Activated CD4-positive, alpha-beta T cell treated with anti-CD3 and anti-CD28 coated beads, Interleukin-2, Interleukin-4, amounts not matched to agents 100 ng/mL and 50 ng/mL, durations not matched to agents 16 hours and 8 hours (primary cell): ENCODE measurements at regions not wholly inside any gene's neighbourhood (a gene's known extent, or its start where the extent isn't known, plus 50 kb on each side); places are given as distances from the start of the nearest gene placed in this dataset.

Source experiments
- DNase-seq: peaks from one replicate; pipeline ENCODE4 v3.0.0-alpha.2; 2020; ENCODE audit warnings: low spot score

DNA sequence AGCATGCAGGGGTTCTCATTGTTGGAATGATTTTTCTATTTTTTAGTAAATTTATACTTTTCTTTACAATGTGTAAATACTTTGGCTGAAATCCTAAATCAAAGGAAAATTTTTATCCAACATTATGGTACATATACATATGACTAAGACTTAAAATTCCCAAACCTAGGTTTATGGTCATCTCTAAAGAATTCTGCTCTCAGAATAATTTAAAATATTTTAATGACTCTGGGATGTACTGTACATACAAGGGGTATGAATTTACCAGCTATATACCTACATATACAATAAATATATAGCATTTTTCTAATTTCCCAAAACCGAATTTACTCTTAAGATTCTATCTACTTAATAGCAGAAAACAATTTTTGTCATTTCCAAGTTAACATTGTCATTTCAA is 137.9 kb upstream of the POU1F1 start:
- DNase-seq: no peak

DNA sequence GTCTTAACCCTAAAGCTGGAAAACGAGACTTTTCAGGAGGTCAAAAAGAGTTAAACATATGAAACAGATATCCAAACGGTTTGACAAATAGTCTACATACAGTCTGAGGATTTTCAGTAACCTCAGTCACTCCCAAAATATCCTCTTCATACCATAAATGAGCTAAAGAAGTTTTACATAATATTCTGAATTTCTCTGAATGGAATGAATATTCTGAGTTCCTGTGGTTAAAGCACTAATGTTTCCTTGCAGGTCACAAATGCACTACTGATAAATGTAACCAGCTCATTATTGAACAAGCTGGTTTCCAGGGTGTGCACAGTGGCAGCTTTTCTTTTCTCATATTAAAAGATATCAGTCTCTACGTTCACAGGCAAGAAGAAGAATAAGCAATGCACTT is 137.4 kb upstream of the POU1F1 start:
- DNase-seq: no peak

DNA sequence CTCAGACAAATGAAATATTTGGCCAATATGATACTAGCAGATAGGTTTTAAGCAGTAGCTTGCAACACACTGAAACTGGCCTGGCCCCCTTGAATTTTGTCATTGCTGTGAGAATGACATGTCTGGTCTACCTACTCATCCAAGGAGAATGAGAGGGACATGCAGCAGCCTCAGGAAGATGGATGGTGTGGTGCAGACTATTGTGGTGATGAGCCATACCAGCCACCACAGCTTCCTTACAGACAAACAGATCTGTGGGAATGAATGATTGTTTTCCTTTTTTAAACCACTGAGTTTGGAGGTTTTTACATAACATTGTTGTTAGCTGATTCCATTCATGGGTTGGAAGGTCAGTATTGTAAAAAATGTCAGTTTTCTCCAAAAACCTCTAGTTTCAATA is 133.7 kb upstream of the POU1F1 start:
- no peak for DNase-seq

DNA sequence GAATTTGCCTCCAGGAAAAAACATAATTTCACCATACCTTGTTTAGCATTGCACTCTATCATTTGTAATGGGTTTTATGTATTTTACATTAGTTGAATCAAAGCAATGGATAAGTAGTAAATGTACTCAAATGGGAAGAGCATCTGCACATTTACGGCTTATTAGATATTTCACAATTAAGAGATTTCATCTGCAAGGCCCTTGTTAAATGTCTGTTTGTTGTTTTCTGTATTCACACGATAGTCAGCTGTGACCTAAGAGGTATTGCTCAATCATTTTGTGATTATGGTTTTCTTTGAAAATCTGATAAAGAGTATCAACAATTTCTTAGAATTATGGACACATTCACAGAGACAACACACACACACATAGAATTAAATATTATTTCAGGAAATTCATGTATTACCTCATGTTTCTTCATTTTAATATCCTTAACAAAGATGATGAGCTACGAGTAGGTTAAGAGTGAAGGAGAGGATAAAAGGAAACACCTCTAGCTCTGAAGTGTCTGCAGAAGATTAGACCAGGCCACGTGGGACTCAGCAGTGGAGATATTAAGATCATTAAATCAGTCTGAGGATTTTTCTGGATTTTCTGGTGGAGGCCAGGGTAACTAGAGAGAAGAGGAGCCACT is 121.9 kb upstream of the POU1F1 start:
- DNase-seq: no peak

DNA sequence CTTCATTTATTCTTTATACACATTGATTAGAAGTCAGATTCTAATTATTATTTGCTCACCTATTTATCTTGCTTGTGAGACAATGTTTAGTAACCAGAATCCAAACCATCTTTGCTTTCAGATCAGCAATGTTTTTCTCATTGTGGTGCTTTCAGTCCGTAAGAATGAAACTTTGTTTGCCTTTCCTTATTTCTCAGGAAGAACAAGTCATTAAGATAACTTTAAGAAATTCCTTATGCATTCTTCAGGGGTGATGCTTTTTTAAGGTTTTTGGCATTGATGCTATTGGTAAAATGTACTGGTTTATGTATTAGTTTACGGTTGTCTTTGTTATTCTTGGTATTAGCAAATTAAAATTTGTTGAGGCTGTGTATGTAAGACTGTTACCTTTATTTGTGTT is 120.8 kb upstream of the POU1F1 start:
- DNase-seq: no peak

DNA sequence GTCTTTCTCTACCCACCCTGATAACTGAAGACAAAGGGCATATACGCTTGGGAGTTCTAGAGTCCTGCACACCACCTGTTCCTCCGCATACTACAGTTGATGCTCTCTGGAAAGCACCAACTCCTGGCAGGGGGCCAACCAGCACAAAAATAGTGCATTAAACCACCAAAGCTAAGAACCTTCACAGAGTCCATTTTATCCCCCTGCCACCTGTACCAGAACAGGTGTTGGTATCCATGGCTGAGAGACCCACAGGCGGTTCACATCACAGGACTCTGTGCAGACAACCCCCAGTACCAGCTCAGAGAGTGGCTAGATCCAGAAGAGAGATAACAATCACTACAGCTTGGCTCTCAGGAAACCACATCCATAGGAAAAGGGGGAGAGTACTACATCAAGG is 114.4 kb upstream of the POU1F1 start:
- DNase-seq: no peak

DNA sequence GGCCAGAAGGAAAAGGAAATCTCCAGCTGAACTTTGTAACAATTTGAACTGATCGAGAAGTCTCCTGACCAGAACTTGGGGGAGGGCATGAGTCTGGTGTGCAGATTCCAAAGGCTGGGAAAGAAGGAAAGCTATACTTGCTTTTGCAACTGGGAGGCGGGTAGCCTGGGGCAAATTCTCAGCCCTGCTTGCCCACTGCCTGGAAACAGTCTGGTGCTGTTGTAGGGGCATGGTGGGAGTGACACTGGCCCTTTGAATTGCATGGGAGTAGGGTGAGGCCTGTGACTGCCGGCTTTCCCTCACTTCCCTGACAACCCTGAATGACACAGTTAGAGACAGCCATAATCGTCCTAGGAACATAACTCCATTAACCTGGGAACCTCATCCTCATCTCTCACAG is 114.0 kb upstream of the POU1F1 start:
- no peak for DNase-seq

DNA sequence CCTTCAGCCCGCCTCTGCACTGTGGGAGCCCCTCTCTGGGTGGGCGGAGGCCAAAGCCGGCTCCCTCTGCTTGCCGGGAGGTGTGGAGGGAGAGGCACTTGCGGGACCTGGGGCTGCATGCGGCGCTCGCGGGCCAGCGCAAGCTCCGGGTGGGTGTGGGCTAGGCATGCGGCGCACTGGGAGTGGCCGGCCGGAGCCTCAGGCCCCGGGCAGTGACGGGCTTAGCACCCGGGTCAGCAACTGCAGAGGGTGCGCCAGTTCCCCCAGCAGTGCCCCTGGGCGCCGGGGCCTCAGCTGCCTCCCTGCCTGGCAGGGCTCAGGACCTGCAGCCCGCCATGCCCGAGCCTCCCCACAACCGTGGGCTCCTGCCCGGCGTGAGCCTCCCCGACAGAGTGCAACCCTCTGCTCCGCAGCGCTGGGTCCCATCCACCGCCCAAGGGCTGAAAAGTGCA is 98.9 kb upstream of the POU1F1 start:
- no peak for DNase-seq

DNA sequence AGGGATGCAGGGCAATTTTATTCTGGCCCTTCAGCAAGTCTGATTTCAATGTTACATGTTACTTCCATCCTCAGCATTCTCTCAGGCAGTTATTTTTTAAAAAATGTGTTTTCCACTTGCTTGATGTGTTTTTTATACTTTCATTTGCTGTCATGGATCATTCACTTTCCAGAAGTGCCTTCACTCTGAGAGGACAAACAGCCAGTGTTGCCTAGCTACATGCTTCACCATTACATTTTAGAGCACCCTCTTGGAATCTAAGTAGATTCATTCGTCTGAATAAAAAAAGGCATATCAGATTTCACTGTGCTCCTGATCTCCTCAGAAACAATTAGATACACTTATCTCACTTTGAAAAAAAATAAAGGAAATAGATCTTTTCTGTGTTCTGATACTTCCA is 93.6 kb upstream of the POU1F1 start:
- no peak for DNase-seq

DNA sequence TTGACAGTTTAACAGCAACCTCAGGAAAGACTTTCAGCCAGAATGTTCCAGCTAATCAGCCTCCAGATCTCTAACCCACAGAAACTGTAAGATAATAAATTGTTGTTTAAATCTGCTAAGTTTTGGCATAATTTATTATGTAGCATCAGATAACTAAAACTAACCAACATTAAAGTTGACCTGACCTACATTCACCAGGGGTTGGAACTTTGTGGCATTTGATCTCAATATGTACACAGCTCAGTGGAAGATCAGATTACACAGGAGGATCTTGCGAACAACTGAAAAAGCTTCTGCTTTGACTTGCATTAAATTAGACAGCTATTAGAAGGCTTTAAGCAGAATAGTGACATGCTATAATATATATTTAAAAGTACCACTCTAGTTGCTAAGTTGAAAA is 91.4 kb upstream of the POU1F1 start:
- DNase-seq: no peak

DNA sequence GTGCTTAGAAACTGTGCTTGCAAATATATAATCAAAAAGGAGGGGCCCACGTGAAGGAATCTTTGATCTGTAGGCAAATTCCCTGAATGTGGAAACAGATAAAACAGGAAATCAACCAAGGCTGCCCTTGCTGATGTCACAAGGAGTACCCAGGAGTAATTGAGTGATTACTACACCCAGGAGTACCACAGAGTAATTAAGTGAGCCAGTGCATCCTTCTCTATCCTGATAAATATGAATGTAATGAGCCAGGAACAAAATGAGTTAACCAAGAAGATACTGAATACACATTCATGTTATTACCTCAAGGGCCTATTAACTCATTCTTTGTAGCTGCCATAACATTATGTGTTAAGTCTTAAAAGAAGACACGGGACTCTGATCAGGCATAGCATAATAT is 87.3 kb upstream of the POU1F1 start:
- no peak for DNase-seq

DNA sequence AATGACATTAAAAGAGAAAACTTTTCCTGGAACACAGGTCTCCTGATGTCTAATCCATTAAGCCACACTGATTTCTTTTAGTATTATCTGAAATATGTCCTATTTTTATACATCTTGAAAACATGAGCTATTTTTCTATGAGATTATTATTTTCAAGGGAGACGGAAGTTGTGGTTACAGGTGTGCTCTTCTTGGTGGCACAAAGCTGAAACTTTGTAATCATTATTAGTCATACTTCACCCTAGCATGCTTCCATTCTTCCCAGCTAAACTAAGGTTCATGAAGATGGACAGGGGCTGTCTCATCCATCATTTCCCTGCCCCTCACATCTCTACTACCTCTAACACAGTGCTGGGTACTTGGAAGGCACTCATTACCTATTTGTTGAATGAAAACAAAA is 85.6 kb upstream of the POU1F1 start:
- no peak for DNase-seq

DNA sequence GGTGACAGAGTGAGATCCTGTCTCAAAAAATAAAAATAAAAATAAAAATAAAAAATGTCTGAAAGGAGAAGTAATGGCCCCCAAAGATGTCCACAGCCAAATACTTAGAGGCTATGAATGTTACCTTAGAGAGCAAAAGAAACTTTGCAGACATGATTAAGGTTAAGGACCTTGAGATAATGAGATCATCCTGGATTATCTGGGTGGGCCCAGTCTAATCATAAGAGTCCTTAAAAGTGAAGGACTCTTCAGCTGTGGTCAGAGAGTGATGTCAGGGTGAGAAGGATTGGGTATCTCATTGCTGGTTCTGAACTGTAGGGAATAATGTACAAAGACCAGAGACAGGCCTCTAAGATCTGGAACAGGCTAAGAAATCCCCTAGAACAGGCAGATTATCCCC is 84.9 kb upstream of the POU1F1 start:
- no peak for DNase-seq

DNA sequence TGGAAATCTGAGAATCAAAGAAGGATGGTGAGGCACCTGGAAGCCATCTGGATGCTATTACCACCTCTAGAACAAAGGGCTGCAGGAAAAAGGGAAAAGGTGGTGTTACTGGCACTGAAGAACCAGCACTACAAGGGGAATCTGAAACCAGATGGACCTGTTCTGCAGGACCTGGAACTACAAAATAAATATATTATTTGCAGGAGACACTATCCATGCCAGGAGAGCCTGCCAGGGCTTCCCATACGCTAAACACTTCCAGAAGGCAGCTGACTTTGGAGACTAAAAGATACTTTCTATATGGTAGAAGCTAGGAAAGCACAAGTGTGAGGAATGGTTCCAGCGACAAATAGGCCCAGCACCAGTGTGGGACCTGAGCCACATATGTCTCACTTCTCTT is 83.4 kb upstream of the POU1F1 start:
- DNase-seq: no peak

DNA sequence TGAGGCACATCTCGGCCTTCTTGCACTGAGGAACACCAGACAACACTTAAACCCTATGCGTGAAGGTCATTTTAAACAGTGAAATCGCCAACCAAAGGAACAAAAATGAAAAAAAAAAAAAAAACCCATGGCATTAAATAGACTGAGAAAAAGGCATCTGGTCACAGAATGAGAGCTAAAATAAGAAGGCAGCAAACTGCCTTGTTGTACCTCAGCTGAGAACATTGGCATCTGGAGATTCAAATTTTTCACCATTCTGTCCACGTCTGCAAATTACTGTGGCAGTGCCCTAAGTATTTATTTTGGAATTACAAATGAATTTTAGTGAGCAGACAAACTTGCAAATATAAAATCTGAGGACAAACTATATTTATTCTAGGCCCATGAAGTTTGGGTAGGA is 82.6 kb upstream of the POU1F1 start:
- DNase-seq: no peak

DNA sequence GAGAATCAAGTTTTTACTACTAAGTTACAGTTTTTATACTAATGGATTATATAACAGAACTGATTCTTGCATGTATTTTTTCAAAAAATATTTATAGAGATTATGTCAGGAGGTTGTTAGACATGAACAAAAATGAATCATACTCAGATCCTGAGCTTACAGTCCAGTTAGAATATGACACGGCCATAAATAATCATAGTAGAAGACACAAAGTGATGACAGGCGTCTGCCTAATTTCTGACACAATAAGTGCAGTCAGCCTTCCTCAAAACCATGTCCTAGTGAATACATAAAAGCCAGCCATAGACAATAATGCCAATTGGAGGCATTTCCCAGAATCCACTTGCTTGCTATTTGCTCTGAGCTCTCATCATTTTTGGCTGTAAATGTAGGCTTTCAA is 81.7 kb upstream of the POU1F1 start:
- DNase-seq: no peak

DNA sequence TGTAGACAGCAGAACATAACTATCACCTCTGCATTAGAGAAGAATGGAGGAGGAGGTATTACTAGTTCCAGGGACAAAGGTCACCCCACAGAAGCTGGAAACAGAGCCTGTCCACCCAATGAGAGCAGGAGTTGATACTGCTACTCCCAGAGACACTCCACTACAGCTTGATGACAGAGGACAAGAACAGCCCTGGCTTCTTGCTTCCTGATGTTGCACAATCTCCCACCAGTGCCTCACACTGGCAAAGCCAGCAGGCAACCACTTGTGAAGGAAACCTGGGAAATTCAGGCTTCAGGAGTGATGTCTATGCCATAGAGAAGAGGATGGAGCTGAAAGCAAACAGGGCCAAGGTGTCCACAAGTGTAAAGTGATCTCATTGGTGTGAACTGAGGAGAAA is 78.0 kb upstream of the POU1F1 start:
- no peak for DNase-seq

DNA sequence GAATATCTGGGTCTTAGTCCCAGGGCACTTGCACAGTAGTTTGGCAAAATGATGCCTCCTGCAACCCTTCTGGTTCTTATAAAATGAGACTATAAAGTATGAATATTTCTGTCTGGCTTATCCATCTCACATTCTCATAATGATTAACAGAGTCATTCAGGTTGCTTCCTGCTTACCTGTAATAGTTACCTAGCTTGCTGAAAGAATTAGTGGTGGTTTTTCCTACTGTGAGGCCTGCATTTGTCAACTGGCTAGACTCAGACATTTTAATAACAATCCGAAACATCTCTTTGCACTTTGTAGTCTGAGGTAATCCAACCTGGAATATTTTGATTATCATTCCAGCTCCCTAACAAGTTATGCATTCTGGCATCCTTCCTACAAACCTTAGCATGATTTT is 75.6 kb upstream of the POU1F1 start:
- DNase-seq: no peak

DNA sequence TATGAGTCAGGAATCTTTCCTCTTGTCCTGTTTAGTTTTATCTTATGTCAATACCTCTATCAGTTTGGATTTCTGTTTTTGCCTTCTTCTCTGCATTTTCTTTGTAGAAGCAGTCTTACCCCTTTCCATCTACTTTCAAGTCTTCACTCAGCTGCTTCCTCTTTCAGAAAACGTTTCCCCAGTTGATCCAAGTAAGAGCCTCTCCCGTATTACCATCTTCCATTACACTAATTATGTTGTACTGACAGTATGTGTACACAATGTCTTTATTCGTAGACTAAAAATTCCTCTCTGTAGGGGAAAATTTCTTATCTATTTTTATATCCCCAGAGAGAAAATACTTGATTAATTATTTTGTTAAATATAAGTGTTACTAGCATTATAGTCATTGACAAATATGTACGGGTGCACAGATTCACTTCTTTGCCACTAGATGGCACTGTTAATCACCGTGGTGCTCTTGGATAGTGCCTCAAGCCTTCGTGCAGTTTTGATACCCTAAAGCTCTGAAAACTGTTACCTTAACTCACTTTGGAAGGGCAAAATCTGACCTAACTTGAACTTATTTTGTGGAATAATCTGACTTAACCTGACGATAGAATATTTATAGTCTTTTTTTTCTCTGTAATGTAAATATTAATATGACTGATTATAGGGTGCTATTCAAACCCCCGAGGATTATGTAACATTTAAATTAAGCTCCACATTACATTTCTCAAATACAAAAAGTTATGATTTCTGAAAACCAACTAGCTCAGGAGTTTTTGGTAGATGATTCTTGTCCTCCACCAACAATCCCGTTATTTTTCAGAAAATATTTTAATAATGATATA is 74.2 kb upstream of the POU1F1 start:
- peak; percentile 52 for DNase-seq

DNA sequence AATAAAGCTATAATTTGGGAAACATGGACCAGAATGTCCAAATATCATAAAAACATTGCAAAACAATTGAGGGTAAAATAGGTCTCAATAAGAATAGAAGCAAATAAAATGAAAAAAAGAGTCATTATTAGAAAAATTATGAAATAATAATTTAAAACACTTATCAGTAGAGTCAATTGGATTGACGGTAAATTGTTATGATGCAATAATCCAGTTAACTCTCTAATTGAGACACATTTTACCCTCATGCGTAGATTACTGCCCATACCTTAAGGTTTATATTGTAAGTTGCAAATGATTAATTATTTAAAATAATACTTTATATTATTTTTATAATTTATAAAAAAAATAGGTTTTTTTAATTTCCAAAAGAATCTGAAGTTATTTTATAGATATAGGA is 73.4 kb upstream of the POU1F1 start:
- no peak for DNase-seq

DNA sequence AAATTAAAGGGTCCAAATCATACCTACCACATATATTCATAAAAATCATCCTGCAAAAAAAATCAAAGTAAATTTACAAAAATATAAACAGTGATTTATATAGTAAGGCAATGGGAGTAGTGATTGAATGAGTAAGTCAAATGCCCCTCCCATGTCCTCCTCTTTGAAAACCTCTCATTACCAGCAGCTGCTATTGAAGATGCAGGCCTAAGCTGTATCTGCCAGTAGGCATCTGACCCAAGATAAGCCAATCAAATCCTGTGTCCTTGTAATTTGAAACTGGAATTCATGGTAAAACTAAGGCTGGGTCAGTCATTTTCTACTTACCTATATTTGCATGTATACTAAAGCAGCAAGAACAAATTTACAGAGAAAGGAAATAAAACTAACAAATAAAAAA is 60.4 kb upstream of the POU1F1 start:
- no peak for DNase-seq

DNA sequence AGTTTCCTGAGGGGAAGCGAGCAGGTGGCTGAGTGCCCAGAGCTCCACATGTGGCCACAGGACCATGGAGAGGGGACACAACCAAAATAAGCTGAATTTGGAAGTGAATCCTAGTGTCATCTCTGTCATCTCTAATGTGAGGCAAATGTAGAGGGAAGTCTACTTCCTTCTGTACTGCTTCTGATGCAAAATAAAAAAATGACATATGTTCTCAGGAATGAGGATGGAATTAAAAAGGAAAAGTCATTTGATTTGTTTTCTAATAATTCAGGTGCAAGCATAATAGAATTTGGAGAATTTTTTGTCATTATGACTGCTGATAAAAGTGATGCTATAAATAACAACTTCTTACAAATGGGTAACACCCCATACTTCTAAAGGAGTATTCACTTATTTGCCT is 59.5 kb upstream of the POU1F1 start:
- no peak for DNase-seq

DNA sequence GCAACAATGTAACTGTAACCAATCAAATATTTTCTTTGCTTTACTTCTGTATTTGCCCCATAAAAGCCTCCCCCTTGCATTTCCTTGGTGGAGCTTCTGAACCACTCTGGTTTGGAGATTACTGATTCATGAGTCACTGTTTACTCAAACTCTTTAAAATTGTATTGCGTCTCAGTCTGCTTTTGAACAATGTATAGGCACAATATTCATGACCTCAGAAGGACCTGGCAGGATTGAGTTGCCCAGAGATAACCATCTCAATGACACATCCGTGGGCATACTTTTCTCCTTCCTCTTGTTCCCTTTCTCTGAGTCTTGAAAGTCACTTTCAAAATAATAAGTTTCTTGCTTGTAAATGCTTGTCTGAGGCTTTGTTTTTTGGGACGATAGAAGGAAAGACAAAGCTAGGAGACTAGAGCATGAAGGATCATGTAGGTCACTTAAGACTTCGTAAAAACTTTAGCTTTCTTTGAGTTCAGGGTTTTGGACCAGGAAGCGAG is 57.1 kb upstream of the POU1F1 start:
- peak; percentile 79 for DNase-seq

DNA sequence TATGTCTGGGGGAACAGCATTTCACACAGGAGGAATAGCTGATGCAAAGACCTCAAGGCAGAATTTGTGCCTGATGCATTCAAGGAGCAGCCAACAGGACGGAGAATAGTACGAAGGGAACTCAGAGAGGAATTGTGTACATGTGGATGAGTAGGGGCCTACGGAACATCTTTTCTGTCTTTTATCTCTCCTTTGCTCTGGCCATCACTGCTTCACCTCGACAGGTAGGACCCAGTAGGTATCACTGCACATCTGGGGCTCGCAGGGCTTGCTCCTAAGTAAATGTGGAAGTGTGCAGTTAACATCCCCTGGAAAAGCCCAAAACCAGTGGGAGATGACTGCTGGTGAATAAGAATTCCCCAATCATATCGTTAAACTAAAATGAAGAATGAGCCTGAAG is 56.4 kb upstream of the POU1F1 start:
- no peak for DNase-seq
